ENCODE measurements at regions not wholly inside any gene's neighbourhood (a gene's known extent, or its start where the extent isn't known, plus 50 kb on each side); places are given as distances from the start of the nearest gene placed in this dataset.

DNA sequence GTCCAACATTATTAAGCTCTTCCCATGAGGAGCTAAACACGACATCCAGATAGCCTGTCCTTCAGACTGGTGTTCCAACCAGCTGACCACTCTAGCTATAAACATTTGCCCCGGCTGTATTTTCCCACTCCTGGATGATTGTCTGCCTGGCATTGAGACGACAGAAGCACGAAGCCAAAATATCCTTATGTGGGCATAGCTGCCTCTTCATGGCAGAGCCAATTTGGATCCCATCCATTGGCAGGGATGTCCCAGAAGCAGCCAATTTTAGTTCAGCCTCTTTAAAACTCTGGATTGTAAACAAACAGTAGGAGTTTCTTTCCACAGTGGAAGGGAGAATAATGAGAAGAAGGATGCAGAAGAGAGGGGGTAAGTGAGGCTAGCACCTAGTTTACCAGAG is 507.6 kb downstream of the CETN3 start:
- no peak for TF ChIP-seq MYC (IDR thresholded peaks at IDR 0.05; ENCODE audit: low read depth, low read length)
- no peak for TF ChIP-seq POLR2A (IDR thresholded peaks at IDR 0.05; ENCODE audit: low read depth, low read length)
- TF ChIP-seq, protein P1, sequence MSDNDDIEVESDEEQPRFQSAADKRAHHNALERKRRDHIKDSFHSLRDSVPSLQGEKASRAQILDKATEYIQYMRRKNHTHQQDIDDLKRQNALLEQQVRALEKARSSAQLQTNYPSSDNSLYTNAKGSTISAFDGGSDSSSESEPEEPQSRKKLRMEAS (IDR thresholded peaks at IDR 0.05; ENCODE audit: insufficient read depth, insufficient read length), result no peak
- no peak for TF ChIP-seq GATA2 (IDR thresholded peaks at IDR 0.05; ENCODE audit: insufficient read depth, insufficient read length, low read depth, low read length)
- TF ChIP-seq, protein P2, sequence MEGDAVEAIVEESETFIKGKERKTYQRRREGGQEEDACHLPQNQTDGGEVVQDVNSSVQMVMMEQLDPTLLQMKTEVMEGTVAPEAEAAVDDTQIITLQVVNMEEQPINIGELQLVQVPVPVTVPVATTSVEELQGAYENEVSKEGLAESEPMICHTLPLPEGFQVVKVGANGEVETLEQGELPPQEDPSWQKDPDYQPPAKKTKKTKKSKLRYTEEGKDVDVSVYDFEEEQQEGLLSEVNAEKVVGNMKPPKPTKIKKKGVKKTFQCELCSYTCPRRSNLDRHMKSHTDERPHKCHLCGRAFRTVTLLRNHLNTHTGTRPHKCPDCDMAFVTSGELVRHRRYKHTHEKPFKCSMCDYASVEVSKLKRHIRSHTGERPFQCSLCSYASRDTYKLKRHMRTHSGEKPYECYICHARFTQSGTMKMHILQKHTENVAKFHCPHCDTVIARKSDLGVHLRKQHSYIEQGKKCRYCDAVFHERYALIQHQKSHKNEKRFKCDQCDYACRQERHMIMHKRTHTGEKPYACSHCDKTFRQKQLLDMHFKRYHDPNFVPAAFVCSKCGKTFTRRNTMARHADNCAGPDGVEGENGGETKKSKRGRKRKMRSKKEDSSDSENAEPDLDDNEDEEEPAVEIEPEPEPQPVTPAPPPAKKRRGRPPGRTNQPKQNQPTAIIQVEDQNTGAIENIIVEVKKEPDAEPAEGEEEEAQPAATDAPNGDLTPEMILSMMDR (IDR thresholded peaks at IDR 0.05; ENCODE audit: extremely low read depth in 1 of 2, insufficient read depth in 1 of 2, low read depth in 1 of 2, low read length in 2 of 2), result no peak
- TF ChIP-seq POLR2AphosphoS5 (IDR thresholded peaks at IDR 0.05; ENCODE audit: insufficient read depth, low read depth, low read length), result no peak
- no peak for TF ChIP-seq FOS (IDR thresholded peaks at IDR 0.05; ENCODE audit: borderline replicate concordance, insufficient read depth, low read length)
- no peak for TF ChIP-seq EZH2 (IDR thresholded peaks at IDR 0.05; ENCODE audit: borderline replicate concordance, low read depth, low read length, severe bottlenecking)
- TF ChIP-seq JUN (IDR thresholded peaks at IDR 0.05; ENCODE audit: borderline replicate concordance, insufficient read depth, insufficient read length, low read depth), result no peak
- ChIA-PET CTCF (interaction anchor here (1.0 to 1.3 kb wide), 4 partner anchors 9 to 260 kb away, joined by 3 read pairs; no protein-coding TSS in a partner anchor), POLR2A (no interaction called here)
- no peak overlapping the region for H3K4me2 ChIP-seq (ENCODE audit: insufficient read depth, low read length)
- no peaks in the 10 kb centered on the region for H4K20me1 ChIP-seq (replicated peaks; ENCODE audit: control insufficient read depth, extremely low read depth, insufficient read depth, low read length)
- no peaks in the 10 kb centered on the region for H3K9me1 ChIP-seq (replicated peaks; ENCODE audit: control insufficient read depth, extremely low read depth, insufficient read depth, low read length)
- H3K36me3 ChIP-seq (ENCODE audit: control insufficient read depth in 2 of 2, extremely low read depth in 1 of 2, insufficient read depth in 2 of 2, low read length in 2 of 2), result no peaks in the 10 kb centered on the region
- no peaks in the 10 kb centered on the region for H3K27me3 ChIP-seq (ENCODE audit: control insufficient read depth in 2 of 2, insufficient read depth in 2 of 2, low read length in 2 of 2)
- H3K9me3 ChIP-seq (replicated peaks; ENCODE audit: control insufficient read depth, insufficient read depth, low read length), result no peaks in the 10 kb centered on the region
- no peaks in the 10 kb centered on the region for H3K4me1 ChIP-seq (ENCODE audit: control insufficient read depth, extremely low read depth, insufficient read depth, low read length)
- H3K27ac ChIP-seq (ENCODE audit: insufficient read depth, low read depth, low read length), result no peak overlapping the region
- no TSS peak for BruUV-seq (replicated peaks)
- dilution Hi-C loops (cut with MboI; ENCODE audit: extremely low pct_ligation_motif_present, low sequenced_read_pairs) (no loop called here), intact Hi-C loops (cut with micrococcal nuclease) (no loop called here)
- H3K79me2 ChIP-seq (ENCODE audit: control insufficient read depth, insufficient read depth, low read length), result no peaks in the 10 kb centered on the region
- H2AFZ ChIP-seq (ENCODE audit: low read depth, low read length), result no peak overlapping the region
- no peak overlapping the region for H3K9ac ChIP-seq (replicated peaks; ENCODE audit: extremely low read depth, insufficient read depth, low read length)
- FAIRE-seq (no peak), DNase-seq (ENCODE audit: low read depth, low spot score) (no peak)
- H3K4me3 ChIP-seq (replicated peaks in 1 of 3; ENCODE audit: insufficient read depth in 1 of 3, low read depth in 1 of 3, low read length in 3 of 3), result no peak overlapping the region

Measured in endothelial cell of umbilical vein (primary cell).